ENCODE measurements at regions not wholly inside any gene's neighbourhood (a gene's known extent, or its start where the extent isn't known, plus 50 kb on each side); places are given as distances from the start of the nearest gene placed in this dataset.
"Not testable (repeated sequence)": the region's sequence is repeated elsewhere in the genome, so short reads cannot be mapped to it uniquely, and the experiment has no call there.

GRCh38 chr6:91080871-91081270, 494.0 kb upstream of the MAP3K7 start:
- Mint-ChIP-seq H3K27me3 (no peaks in the 10 kb centered on the region), H3K4me1 (no peaks in the 10 kb centered on the region), H3K9me3 (no peaks in the 10 kb centered on the region), H3K27ac (no peak overlapping the region), H3K4me3 (no peak overlapping the region), H3K36me3 (no peaks in the 10 kb centered on the region)
- no peak for ATAC-seq

DNA sequence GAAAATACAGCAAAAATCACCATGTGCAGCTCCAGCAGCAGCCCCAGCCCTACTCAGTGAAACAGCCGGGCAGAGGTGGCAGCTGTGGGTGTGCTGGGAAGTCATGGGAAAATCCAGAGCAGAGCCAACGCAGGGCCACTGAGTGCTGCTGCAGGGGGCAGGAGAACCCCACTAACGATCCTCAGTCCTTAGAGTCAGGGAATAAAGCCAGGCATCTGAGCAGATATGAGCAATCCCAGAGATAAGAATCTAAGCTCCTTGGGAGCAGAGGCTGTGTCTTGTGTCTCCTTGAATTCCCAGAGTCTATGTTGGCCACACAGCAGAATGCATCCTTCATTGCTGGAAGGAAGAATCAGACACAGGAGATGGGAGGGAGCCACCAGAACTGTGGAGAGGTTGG, 493.1 kb upstream of the MAP3K7 start:
- ATAC-seq: peak; percentile 56
- no peaks in the 10 kb centered on the region for H3K27me3 Mint-ChIP-seq
- no peaks in the 10 kb centered on the region for H3K4me1 Mint-ChIP-seq
- H3K9me3 Mint-ChIP-seq: no peaks in the 10 kb centered on the region
- H3K4me3 Mint-ChIP-seq: no peak overlapping the region
- H3K36me3 Mint-ChIP-seq: no peaks in the 10 kb centered on the region
- no peak overlapping the region for H3K27ac Mint-ChIP-seq

DNA sequence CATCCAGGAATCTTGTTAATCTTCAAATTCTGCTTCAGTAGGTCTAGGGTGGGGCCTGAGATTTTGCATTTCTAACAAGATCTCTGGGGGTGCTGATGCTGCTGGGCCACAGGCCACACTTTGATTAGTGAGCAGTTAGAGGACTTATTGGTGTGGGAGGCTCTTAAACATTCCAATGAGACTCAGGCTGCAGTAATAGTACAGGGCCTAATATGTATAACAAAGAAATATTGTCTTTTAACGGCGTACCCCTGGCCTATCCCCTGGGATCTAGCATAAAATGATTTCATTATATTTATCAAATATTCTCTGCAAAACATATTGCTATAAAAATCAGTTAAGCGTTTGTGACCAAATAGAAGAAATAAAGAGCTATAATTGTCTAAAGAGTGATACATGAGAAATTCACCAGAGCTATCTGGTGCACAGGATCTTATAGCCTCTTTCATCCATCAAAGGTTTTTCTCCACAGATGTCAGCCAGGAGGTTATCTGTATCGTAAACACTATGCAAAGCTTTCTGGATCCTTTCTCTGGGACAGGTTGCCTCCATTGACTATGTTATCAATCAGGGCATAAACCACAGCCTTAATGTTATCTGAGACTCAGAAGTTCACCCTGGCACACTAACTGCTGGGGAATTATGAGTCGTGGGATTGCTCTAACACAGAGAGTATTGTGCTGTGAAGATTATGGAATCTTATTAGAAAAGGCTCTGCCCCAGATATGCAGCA, 488.5 kb upstream of the MAP3K7 start:
- no peak overlapping the region for H3K27ac Mint-ChIP-seq
- no peaks in the 10 kb centered on the region for H3K27me3 Mint-ChIP-seq
- no peak overlapping the region for H3K4me3 Mint-ChIP-seq
- no peaks in the 10 kb centered on the region for H3K36me3 Mint-ChIP-seq
- H3K4me1 Mint-ChIP-seq: no peaks in the 10 kb centered on the region
- H3K9me3 Mint-ChIP-seq: no peaks in the 10 kb centered on the region
- no peak for ATAC-seq

DNA sequence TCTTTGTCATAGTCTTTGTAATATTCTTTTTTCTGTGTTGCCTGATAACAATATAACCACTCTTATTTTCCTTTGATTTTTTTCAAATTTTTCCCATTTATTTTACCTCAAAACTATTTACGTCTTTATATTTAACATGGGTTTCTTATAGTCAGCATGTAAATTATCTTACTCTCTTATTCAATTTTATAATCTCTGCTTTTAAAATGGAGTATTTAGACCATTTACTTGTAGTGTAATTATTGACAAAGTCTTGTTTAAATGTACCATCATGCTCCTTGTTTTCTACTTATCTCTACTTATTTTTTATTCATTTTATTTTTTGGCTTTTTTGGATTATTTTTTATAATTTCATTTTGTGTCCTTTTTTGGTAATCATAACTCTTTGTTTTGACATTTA, 476.5 kb upstream of the MAP3K7 start:
- ATAC-seq: no peak
- Mint-ChIP-seq H3K36me3 (no peaks in the 10 kb centered on the region), H3K27me3 (no peaks in the 10 kb centered on the region), H3K4me1 (no peaks in the 10 kb centered on the region), H3K9me3 (peaks cover 6% of the 10 kb centered on the region), H3K4me3 (no peak overlapping the region), H3K27ac (no peak overlapping the region)

GRCh38 chr6:91057689-91058088, 470.8 kb upstream of the MAP3K7 start:
- no peak for ATAC-seq
- Mint-ChIP-seq H3K9me3 (peaks cover 18% of the 10 kb centered on the region), H3K27ac (no peak overlapping the region), H3K4me3 (no peak overlapping the region), H3K36me3 (no peaks in the 10 kb centered on the region), H3K4me1 (no peaks in the 10 kb centered on the region), H3K27me3 (no peaks in the 10 kb centered on the region)

- Mint-ChIP-seq H3K27ac (no peak overlapping the region), H3K9me3 (peaks cover 18% of the 10 kb centered on the region)
These were observed 469.1 kb upstream of the MAP3K7 start for GRCh38 chr6:91055959-91056358.

GRCh38 chr6:91052473-91053450, 465.9 kb upstream of the MAP3K7 start:
- H3K27ac Mint-ChIP-seq, H3K27me3 Mint-ChIP-seq, ATAC-seq, H3K36me3 Mint-ChIP-seq, H3K4me3 Mint-ChIP-seq, H3K4me1 Mint-ChIP-seq: not testable (repeated sequence)
- H3K9me3 Mint-ChIP-seq: peaks cover 12% of the 10 kb centered on the region

More at GRCh38 chr6:91055959-91056358, 469.1 kb upstream of the MAP3K7 start:
- H3K4me3 Mint-ChIP-seq: no peak overlapping the region
- H3K4me1 Mint-ChIP-seq: no peaks in the 10 kb centered on the region
- H3K27me3 Mint-ChIP-seq: no peaks in the 10 kb centered on the region
- no peak for ATAC-seq
- H3K36me3 Mint-ChIP-seq: no peaks in the 10 kb centered on the region

GRCh38 chr6:91045161-91045560, 458.3 kb upstream of the MAP3K7 start:
- H3K27me3 Mint-ChIP-seq: no peaks in the 10 kb centered on the region
- H3K4me1 Mint-ChIP-seq: no peaks in the 10 kb centered on the region
- H3K4me3 Mint-ChIP-seq: no peak overlapping the region
- H3K36me3 Mint-ChIP-seq: no peaks in the 10 kb centered on the region
- ATAC-seq: no peak
- H3K27ac Mint-ChIP-seq: no peak overlapping the region
- peaks cover 8% of the 10 kb centered on the region for H3K9me3 Mint-ChIP-seq

DNA sequence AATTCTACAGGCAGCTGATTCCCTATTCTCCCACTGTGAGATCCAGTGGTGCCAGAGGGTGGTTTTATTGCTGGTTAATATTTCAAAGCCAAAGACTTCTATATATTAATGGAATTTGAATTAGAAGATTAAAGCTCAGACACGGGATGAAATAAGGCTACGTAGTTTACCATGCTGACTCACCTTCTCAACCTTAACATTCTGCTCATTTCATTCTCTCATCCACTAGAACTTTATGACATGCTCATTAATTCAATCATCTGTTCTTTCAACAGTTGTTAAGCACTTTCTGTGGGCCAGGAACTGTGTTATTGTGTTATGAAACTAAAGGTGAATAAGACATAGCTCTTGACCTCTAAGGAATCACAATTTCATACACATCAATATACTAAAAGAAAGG, 456.9 kb upstream of the MAP3K7 start:
- Mint-ChIP-seq H3K36me3 (no peaks in the 10 kb centered on the region), H3K27me3 (no peaks in the 10 kb centered on the region), H3K4me1 (no peaks in the 10 kb centered on the region), H3K27ac (no peak overlapping the region), H3K4me3 (no peak overlapping the region), H3K9me3 (peaks cover 6% of the 10 kb centered on the region)
- no peak for ATAC-seq

DNA sequence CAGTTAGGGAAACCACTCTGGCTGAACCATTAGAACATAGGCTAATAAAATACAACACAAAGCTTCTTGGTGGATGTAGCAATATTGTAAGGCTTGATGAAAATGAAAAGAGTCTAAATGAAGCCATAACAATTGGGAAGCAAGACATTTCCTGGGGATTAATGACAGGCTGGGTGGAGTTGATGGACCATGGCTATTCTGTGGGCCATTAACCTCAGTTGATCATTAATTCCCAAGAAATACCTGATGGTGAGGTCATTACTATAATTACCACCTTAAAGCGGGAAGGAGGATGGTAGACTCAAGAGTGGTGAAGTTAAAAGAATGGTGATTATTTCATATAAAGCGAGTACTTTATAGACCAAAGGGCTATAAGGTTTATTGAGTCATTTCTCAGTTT, 455.8 kb upstream of the MAP3K7 start:
- H3K9me3 Mint-ChIP-seq: peaks cover 6% of the 10 kb centered on the region
- H3K36me3 Mint-ChIP-seq: no peaks in the 10 kb centered on the region
- no peaks in the 10 kb centered on the region for H3K27me3 Mint-ChIP-seq
- no peak for ATAC-seq
- no peaks in the 10 kb centered on the region for H3K4me1 Mint-ChIP-seq
- no peak overlapping the region for H3K4me3 Mint-ChIP-seq
- H3K27ac Mint-ChIP-seq: no peak overlapping the region

DNA sequence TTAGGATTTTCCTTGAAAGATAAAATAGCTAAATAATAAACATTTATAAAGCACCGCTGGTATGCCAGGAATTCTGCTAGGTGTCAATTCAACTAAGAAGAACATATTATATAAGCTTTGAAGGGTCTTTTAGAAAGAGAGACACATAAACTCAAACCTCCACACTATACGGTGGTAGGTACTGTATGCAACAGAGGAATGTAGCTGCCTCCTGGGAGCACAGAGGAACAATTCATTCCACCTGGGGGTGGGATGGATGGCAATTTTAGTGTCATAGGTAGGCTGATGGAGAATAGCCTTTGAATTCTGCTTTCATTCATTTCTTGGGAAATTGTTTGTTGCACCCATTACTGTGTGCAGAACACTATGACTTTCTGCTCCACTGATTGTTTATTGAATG, 447.1 kb upstream of the MAP3K7 start:
- no peaks in the 10 kb centered on the region for H3K4me1 Mint-ChIP-seq

DNA sequence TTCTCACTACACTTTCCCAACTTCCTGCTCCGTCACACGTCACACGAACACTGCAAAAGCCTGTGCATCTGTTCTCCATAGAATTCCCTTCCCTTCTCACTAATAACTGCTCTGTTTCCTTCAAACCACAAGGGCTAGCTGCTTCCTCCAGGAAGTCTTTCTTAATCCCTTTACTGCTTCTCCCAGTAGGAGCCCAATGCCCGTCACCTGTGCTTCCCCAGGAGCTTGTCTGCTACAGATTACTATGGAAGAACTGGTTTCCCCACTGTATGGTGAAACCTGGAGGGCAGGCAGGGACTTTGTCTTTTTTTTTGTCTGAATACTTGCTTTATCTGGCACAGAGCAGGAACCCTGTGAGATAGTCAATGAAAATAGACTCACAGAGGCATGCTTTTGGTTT, 444.7 kb upstream of the MAP3K7 start:
- ATAC-seq: no peak
- H3K4me3 Mint-ChIP-seq: no peak overlapping the region
- H3K36me3 Mint-ChIP-seq: no peaks in the 10 kb centered on the region
- H3K9me3 Mint-ChIP-seq: no peaks in the 10 kb centered on the region
- H3K4me1 Mint-ChIP-seq: no peaks in the 10 kb centered on the region
- H3K27ac Mint-ChIP-seq: no peak overlapping the region
- peaks cover 8% of the 10 kb centered on the region for H3K27me3 Mint-ChIP-seq

More for the DNA sequence above, 447.1 kb upstream of the MAP3K7 start:
- Mint-ChIP-seq H3K36me3 (no peaks in the 10 kb centered on the region), H3K27ac (no peak overlapping the region), H3K9me3 (no peaks in the 10 kb centered on the region), H3K27me3 (no peaks in the 10 kb centered on the region), H3K4me3 (no peak overlapping the region)
- no peak for ATAC-seq

DNA sequence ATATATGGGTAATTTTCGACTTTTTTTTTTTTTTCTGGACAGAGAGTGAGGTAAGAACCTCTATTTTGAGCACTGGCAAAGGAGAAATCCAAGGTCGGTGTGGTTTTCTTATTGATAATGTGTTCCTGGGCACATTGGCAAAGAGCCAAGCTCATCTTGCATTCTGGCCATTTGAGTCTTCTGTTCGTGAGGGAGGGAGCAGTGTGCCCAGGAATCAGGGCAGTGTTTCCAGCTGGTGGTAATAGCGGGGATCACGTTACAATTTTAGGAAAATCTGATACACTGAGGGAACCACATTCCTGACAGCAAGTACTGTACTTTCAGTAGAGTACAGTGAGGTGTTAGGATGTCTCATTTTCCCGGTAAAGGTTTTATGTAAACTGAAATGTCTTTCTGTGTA, 442.3 kb upstream of the MAP3K7 start:
- Mint-ChIP-seq H3K4me1 (no peaks in the 10 kb centered on the region), H3K36me3 (no peaks in the 10 kb centered on the region)

GRCh38 chr6:91023529-91023928, 436.7 kb upstream of the MAP3K7 start:
- no peaks in the 10 kb centered on the region for H3K36me3 Mint-ChIP-seq
- H3K9me3 Mint-ChIP-seq: no peaks in the 10 kb centered on the region
- H3K27me3 Mint-ChIP-seq: peaks cover 7% of the 10 kb centered on the region
- H3K27ac Mint-ChIP-seq: no peak overlapping the region
- no peak for ATAC-seq
- no peak overlapping the region for H3K4me3 Mint-ChIP-seq
- no peaks in the 10 kb centered on the region for H3K4me1 Mint-ChIP-seq

More for the DNA sequence above, 442.3 kb upstream of the MAP3K7 start:
- H3K9me3 Mint-ChIP-seq: no peaks in the 10 kb centered on the region
- peaks cover 8% of the 10 kb centered on the region for H3K27me3 Mint-ChIP-seq
- no peak overlapping the region for H3K27ac Mint-ChIP-seq
- no peak overlapping the region for H3K4me3 Mint-ChIP-seq
- ATAC-seq: no peak

DNA sequence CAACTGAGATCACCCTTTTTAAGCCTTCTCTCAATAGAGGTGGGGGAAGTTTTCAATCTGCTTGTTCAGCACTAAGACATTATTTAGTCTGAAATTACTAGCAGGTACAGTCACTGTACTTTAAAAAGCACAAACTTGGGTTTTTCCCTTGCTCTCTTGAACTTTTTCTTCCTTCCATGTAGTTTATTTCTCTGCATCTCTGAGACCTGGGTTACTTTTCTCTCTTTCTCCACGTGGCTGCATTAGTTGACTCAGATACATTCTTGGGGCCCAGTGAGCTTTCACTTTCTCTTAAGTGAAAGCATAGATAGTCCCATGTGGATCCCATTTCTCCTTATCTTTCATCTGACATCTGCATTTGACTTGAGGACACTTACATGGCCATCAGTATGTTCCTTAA, 433.9 kb upstream of the MAP3K7 start:
- Mint-ChIP-seq H3K4me3 (no peak overlapping the region), H3K36me3 (no peaks in the 10 kb centered on the region), H3K27ac (no peak overlapping the region), H3K9me3 (no peaks in the 10 kb centered on the region), H3K4me1 (no peaks in the 10 kb centered on the region), H3K27me3 (no peaks in the 10 kb centered on the region)
- no peak for ATAC-seq

- Mint-ChIP-seq H3K9me3 (no peaks in the 10 kb centered on the region), H3K36me3 (no peaks in the 10 kb centered on the region), H3K4me3 (no peak overlapping the region), H3K27ac (no peak overlapping the region), H3K4me1 (no peaks in the 10 kb centered on the region), H3K27me3 (no peaks in the 10 kb centered on the region)
- ATAC-seq: no peak
These were observed 431.7 kb upstream of the MAP3K7 start for GRCh38 chr6:91018586-91018985.
